ENCODE measurements at regions not wholly inside any gene's neighbourhood (a gene's known extent, or its start where the extent isn't known, plus 50 kb on each side); places are given as distances from the start of the nearest gene placed in this dataset.

DNA sequence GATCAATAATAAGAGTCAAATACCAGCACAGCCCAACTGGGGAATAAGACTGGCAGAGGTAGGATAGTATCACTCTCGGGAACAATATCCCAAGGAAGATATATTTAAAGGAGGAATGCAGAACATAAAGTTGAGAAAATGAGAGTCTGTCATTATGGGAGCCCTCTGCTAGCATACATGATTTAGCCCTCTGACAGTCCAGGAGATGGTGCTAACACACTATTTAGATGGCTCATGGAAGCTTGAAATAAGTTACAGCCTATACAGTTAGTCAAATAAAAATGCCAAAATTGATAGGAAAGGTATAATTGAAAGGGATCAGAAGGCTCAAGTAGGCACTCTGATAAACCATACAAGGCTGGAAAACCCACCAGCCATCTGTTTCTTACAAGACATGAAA is 201.0 kb upstream of the NEIL3 start:
- H3K4me3 ChIP-seq (ENCODE audit: low read depth, low read length): no peak overlapping the region
- CTCF ChIA-PET: interaction anchor here (0.7 to 5.2 kb wide), 10 partner anchors 9 to 731 kb away, joined by 3 to 64 read pairs (median 4); no protein-coding TSS in a partner anchor
- DNase-seq (ENCODE audit: low read depth, low spot score): no peak
- POLR2A ChIA-PET: no interaction called here
- TF ChIP-seq, protein P1, sequence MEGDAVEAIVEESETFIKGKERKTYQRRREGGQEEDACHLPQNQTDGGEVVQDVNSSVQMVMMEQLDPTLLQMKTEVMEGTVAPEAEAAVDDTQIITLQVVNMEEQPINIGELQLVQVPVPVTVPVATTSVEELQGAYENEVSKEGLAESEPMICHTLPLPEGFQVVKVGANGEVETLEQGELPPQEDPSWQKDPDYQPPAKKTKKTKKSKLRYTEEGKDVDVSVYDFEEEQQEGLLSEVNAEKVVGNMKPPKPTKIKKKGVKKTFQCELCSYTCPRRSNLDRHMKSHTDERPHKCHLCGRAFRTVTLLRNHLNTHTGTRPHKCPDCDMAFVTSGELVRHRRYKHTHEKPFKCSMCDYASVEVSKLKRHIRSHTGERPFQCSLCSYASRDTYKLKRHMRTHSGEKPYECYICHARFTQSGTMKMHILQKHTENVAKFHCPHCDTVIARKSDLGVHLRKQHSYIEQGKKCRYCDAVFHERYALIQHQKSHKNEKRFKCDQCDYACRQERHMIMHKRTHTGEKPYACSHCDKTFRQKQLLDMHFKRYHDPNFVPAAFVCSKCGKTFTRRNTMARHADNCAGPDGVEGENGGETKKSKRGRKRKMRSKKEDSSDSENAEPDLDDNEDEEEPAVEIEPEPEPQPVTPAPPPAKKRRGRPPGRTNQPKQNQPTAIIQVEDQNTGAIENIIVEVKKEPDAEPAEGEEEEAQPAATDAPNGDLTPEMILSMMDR (IDR thresholded peaks at IDR 0.05; ENCODE audit: insufficient read depth, low read length, missing control alignments): peak; percentile 52

DNA sequence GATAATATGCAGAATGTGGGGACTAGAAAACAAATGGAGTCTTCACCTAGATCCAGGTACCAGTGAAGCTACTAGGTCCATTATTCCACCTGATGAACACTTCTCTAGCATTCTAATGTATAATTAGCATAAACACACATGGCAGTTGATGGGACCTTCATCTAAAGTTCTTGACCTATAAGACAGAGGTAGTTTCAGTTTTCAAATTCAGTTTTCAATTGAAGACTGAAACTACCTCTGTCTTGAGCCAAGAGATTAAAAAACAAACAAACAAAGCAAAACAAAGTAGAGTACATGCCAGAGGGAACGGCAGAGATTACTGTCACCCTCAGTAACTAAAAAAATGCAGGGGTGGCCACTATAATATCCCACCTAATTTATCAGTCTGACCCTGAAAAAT is 199.9 kb upstream of the NEIL3 start:
- TF ChIP-seq, protein P1 (IDR thresholded peaks at IDR 0.05; ENCODE audit: insufficient read depth, low read length, missing control alignments): no peak
- no peak overlapping the region for H3K4me3 ChIP-seq (ENCODE audit: low read depth, low read length)
- ChIA-PET POLR2A (no interaction called here), CTCF (interaction anchor here (0.9 to 5.2 kb wide), 4 partner anchors 8 to 732 kb away, joined by 3 to 64 read pairs (median 6); no protein-coding TSS in a partner anchor)
- DNase-seq (ENCODE audit: low read depth, low spot score): no peak

DNA sequence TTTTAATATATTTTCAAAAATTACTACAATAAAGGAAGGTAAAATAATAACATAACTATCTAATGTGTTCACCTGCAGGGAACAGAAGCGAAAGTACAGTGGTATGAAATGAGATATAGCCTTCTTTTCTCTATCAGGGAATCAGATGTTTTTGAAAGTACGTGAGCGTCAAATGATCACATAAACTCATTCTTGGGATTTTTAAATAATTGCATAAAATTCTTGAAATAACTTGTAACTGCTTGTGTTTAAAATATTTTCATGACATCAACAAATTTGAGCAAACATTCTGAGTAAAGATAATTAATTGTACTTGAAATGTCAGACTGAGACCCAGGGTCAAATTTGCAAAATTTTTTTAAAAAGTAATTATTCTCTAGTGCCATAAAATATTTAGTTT is 193.5 kb upstream of the NEIL3 start:
- TF ChIP-seq, protein P1 (IDR thresholded peaks at IDR 0.05; ENCODE audit: insufficient read depth, low read length, missing control alignments): no peak
- POLR2A ChIA-PET: no interaction called here

DNA sequence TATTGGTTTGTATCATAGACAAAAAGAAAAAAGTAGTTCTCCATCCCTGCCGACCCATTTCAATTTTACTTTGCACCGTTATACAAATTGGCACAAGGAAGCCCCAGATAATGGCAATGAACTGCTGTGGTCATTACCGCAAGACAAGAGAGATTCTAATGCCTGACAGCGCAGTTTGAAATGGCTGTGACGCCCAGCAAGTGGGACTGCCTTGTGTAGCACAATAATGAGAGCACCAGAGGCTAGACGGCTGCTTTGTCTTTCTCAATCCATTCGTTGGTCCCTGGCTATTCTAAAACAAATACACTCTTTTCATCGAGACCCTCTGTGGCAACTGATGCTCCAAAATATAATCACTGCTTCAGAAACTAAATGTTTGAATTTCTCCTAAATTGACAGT is 192.4 kb upstream of the NEIL3 start:
- no peak for DNase-seq (ENCODE audit: low read depth, low spot score)
- ChIA-PET CTCF (interaction anchor here (0.7 kb wide), 1 partner anchor 8 kb away, joined by 4 read pairs; no protein-coding TSS in a partner anchor), POLR2A (no interaction called here)
- TF ChIP-seq, protein P1 (IDR thresholded peaks at IDR 0.05; ENCODE audit: insufficient read depth, low read length, missing control alignments): no peak
- H3K4me3 ChIP-seq (ENCODE audit: low read depth, low read length): no peak overlapping the region

More for the DNA sequence above, 193.5 kb upstream of the NEIL3 start:
- no peak for DNase-seq (ENCODE audit: low read depth, low spot score)
- CTCF ChIA-PET: no interaction called here
- no peak overlapping the region for H3K4me3 ChIP-seq (ENCODE audit: low read depth, low read length)

DNA sequence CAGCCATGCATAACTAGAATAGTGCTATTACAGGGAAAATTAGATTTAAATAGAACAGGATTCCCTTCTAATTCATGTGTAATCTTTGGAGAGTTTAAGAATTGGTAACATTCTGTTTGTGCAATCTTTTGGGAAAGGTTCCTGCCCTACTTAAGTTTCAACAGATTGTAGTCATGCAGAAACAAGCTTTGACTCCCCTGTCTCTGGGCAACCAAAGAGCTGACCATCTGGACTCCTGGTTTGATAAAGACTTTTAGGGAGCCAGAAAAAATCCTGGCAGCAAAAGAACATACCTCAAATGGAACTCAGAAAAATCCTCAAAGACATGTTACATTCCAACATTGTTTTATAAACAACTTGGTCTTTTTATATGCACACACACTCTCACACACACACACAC is 191.1 kb upstream of the NEIL3 start:
- peak; percentile 99 for DNase-seq (ENCODE audit: low read depth, low spot score)
- CTCF ChIA-PET: no interaction called here
- TF ChIP-seq, protein P1 (IDR thresholded peaks at IDR 0.05; ENCODE audit: insufficient read depth, low read length, missing control alignments): no peak
- POLR2A ChIA-PET: interaction anchor here (0.6 to 0.9 kb wide), 2 partner anchors 73 to 175 kb away, joined by 3 read pairs; no protein-coding TSS in a partner anchor
- no peak overlapping the region for H3K4me3 ChIP-seq (ENCODE audit: low read depth, low read length)

DNA sequence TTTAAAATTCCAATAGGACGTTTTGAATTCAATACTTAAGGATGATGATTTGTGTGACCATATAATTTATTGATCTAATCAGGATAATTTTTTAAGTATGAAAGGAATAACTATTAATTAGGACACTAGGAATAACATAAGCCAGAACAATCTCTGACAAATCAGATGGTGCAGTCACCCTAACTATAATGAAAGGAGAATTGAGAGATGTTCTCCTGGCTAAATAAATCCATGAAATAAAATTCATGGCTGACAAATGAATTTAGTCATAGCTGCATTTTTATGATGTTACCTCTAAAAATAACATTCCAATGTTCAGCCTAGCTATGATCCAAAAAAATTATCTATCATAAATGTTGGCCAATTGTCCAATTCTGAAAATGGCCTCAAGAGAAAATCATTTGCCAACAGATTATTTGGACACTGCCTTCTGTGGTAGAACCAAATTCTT is 190.6 kb upstream of the NEIL3 start:
- ChIA-PET POLR2A (interaction anchor here (0.6 to 0.9 kb wide), 3 partner anchors 72 to 174 kb away, joined by 3 read pairs; no protein-coding TSS in a partner anchor), CTCF (no interaction called here)
- no peak for DNase-seq (ENCODE audit: low read depth, low spot score)
- TF ChIP-seq, protein P1 (IDR thresholded peaks at IDR 0.05; ENCODE audit: insufficient read depth, low read length, missing control alignments): no peak
- H3K4me3 ChIP-seq (ENCODE audit: low read depth, low read length): no peak overlapping the region
